GM19395 (cell line): ENCODE measurements at regions not wholly inside any gene's neighbourhood (a gene's known extent, or its start where the extent isn't known, plus 50 kb on each side); places are given as distances from the start of the nearest gene placed in this dataset.
"Not testable (repeated sequence)": the region's sequence is repeated elsewhere in the genome, so short reads cannot be mapped to it uniquely, and the experiment has no call there.

Experiments used
- ATAC-seq: cut with Tn5 transposase; IDR thresholded peaks from one replicate; pipeline ENCODE4 v1.9.1; 2021; ENCODE audit warnings: mild to moderate bottlenecking, moderate library complexity; ENCODE audit not compliant: unreplicated experiment

DNA sequence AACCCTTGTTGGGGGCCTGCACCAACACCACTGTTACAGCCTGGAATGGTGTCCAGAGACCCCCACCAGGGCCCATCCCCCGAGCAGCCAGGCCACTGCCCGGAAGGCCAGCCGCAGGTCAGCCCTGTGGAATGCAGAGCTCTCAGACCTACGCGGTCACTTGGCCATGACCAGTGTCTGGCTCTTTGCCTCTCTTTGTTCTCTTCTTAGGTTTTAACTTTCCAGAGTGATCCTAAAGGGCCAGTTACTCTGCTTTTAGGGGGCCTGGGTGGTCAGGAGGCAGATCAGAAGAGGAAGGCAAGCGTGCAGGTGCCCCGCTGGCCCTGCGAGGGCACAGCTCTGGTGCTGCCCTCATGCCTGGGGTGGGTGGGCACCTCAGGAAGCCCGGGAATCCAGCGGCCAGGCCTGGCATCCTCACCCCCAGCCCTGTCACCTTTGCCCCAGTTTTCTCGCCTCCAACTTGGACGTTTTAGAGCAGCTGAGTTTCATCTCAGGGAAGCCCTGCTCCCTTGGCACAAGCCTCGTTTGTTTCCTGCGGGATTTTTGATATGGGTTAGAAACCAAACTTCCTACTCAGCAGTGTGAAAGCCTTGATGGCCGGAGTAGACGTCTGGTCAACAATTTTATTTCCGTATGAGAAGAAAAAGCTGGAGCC lies 62.5 kb upstream of the CHST15 start:
- no peak for ATAC-seq

DNA sequence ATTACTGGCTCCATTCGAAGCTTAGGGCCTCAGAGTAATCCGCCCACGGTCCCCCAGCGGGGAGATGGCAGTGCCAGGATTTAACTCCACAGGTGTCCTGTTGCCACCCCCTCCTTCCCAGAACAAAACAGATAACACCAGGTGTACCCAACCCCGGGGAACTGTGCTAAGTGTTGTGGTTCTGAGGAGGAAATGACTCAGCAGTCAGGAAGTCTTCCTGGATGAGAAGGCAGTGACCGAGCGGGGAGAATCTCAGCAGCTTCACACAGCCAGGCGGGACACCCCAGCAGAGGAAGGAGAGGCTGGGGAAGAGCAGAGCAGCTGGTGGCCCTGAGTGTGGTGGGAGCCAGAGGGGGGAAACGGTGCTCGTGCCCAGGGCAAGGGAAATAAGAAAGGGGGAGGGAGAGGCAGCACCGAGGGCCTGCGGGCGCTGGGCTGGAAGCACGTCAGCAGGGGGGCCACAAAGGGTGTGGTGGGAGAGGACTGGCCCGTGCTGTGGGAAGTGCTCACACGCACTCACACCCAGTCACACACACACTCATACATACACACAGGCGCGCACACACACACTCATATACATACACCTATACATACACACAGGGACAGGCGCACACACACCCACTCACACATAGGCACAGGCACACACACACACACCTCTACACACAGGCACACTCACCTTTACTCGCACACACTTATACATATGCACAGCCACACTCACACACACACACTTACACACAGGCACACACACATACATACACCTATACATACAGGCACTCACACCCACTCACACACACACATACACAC lies 59.8 kb upstream of the CHST15 start:
- ATAC-seq, result peak; percentile 87

DNA sequence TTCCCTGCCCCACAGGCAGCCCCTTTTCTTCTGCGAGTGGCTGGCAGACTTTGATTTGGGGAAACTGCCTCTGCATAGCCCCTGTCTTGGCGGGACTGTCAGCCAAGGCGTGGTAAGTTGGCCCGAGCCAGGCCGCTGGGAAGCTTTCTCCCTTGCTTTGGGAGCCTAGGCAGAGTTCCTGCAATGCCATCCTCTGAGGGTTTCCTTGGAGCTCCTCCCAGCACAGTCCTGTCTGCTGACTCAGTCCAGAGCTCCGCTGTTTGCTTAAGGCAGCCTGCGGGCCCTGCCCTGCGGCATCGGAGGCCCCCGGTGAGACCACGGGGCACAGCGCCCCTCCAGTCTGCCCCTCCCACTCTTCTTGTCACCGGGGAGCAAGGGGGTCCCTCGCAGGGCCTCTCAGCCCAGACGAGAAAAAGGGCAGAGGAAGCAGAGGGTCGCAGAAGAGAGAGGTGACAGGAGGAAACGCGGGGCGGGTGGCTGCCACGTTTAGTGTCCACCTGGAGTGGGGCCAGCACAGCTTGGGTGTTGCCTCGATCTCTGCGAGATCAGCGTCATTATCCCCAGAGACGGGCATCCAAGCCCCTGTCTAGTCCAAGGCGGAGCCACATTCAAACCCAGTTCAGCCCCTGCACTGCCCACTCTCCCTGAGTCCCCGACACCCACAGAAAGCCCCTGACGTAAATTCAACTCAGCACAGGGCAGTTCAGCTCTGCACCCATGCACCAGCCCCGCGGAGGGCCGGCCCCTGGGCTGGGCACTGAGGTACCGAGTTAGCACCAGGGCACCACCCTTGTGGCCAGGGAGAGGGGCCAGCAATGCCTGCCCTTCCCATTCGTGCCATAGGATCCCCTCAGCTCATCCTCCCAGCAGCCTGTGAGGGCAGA lies 59.0 kb upstream of the CHST15 start:
- ATAC-seq, result peak; percentile 40

DNA sequence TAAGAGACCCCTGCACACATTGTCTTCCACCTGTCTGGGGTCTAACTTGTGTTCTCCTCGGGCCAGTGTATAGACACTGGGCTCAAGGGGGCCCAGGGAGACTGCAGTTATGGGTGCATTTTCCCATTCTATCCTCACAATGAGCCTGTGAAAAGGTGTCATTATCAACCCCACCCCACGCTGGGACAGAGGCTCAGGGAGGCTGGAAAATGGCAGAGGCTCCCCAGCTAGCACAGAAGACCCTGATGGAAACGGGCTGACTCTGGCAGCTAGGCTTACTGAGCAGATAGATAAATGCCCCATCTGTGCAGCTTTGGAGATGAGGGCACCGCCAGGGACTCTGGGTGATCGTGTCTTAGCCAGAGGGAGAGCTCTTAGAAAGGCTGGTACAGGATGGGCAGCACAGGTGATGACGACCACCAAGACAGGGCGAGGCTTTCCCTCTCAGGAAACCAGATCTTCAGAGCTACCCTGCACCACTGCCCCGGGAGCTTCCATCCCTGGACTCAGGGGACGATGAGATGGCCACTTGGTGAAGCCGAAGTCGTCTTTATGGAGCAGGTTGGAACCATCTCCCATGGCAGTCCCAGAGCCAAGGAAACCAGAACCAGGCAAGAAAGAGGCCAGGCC lies 58.2 kb upstream of the CHST15 start:
- ATAC-seq, result no peak

DNA sequence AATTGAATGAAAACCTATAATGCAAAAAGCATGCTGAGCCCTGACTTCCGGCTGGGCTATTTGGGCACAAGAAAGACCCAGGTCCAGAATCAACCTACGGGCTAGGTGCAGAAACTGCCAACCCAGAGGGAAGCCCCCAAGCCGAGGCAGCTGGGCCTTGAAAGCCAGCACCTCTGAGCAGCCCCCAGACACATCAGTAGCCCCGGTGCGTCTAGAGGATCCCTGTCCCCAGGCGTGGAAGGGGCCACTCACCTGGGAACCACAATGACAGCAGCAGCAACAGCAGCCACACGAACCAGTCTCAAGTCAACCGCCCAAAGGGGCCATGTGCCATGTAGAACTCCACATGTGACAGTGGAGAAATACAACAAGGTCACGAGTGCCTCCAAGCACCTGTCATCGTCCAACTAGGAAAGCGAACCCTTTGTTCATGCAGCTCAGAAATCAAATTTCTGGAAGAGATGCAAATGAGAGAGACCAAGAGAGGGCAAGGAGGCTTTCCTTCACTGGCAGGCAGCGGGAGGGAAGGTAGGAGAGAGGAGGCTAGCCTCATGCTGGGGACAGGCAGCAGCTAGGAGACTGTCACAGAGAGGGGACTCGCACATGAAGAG lies 57.5 kb upstream of the CHST15 start:
- no peak for ATAC-seq

DNA sequence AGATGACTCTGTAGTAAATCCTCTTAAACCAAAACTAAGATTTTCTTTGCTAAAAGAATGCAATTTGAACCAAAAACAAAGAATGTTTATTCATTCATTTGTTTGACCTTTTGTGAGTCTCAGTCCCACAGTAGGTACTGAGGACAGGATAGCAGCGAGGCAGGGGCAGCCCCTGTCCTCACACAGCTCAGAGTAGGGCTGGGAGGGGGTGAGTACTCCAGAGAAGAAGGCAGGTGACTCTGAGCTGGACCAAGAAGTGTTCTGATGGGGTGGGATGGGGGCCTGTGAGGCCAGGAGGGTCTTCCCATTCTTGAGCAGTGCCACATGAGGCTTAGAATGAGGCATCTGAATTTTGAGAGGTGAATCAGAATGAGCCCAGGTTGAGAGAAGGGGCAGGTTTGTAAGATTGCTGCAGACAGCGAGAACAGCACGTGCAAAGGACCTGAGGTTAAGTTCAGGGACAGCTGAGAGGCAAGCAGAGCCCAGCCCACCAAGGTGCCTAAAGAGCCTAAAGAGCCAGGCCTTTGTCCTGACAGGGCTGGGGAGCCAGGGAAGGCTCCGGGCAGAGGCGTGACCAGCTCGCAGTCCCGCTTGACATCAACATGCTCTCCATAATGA lies 56.9 kb upstream of the CHST15 start:
- ATAC-seq, result no peak

DNA sequence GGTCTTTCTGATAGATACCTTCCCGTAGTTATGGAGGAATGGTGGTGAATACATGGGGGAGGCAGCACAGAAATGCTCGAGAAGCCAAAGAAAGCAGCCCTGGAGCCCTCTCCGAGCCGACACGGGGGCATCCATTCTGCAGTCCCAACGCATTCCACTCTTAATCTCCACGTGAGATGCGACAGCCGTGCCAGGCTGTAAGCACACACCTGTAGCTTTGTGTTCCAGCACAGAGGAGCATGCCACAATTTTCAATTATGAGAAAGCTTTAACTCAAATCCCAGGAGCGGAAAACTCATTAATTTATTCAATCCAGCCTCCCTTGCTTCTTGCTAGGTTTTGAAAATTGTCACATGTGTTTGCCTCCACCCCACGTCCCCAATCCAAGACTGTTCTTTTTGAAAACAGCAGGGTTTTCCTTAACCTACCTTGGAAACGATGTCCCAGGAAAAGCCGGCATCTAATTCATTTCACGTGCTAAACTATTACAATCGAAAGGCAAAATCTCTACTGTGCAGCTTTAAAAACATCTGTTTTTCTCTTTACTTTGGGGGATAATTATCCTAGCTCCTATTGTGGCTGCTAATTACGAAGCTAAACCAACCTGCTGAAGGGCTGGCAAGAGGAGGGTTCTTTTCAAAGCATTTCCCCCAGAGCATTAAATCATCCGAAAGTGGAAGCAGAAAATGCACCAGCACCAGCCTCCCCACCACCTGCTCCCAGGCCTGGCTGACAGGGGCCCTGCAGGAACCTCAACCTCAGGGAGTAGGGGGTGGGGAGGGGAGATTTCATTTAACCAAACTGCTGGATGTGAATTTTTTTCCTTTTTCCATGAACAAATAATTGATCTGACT lies 56.0 kb upstream of the CHST15 start:
- no peak for ATAC-seq

DNA sequence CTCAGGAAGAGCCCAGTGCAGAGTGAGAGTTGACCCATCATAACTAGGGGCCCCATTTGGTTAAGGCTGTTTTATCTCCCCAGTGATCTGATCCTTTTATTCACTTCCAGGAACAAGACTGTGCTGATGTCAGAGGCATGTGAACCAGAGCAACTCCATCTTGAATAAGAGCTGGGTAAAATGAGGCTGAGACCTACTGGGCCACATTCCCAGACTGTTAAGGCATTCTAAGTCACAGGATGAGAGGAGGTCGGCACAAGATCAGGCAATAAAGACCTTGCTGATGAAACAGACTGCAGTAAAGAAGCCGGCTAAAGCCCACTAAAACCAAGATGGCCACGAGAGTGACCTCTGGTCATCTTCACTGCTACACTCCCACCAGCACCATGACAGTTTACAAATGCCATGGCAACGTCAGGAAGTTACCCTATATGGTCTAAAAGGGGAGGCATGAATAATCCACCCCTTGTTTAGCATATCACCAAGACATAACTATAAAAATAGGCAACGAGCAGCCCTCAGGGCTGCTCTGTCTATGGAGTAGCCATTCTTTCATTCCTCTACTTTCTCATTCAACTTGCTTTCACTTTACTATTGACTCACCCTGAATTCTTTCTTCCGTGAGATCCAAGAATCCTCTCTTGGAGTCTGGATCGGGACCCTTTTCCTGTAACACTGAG lies 55.3 kb upstream of the CHST15 start:
- not testable (repeated sequence) for ATAC-seq

DNA sequence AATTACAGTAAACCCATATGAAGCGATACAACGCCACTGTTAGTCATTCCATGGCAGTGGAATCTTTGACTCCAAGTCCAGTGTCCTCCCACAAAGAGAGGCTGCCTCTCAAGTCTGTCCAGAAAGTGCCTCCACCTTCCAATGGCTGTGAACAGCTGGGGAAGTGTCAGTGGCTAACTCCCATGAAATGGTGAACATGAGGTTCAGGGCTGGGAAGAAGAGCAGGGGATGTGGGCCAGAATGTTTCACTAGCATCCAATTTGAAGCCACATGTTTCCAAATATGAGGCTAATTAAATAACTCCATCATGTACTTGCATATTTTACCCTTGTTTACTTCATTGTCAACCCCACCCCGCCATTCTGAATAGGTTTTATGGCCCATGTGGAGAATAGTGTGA lies 53.1 kb upstream of the CHST15 start:
- no peak for ATAC-seq

DNA sequence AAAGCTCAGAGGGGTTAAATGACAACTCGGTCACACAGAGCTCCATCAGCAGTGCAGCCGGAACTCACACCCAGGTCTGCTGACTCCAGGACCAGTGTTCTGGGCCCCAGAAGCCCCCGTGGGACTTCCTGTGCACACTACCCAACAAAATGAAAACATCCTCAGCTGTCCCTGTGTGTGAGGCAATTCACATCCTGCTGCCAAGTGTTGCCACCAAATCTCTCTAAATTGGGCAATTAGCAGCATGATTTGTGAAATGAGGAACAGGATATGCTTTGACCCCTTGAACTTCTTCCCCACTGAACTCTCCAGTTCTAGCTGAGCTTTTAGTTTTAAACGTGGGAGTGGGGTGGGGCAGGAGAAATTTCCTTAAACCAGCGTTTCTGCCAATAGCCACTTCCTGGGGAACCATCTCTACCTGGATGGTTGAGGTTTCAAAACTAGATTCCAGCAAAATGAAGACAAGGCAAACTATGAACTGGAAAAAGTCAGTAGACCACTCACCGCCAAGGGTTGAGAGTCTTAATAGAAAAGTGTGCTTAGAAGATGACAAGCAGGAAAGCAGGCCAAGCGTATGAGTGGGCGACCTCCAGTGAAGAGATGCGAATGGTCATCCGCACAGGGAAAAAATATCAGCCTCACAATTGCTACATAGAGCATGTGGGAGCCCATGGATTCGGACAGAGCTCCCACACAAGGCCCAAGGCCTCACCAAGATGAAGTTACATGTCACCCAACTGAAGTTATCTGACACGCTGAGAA lies 51.9 kb upstream of the CHST15 start:
- no peak for ATAC-seq

DNA sequence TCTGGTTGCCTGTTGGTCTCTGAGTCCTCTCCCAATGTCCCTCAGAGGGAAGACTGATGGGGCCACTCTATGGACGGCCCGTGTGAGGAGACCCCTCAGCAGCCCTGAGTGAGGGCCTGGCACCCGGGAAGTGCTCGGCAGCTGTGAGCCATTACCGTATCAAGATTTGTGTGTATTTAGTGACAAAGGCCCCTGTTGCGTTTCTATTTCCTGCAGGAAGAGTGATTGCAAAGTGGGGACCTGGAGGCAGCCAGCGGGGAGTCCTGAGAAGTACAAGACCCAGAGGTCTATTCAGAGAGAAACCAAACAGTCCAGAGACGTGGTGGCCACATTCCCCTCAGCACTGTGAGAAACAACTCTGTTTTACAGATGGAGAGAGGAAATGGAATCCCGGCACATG lies 51.1 kb upstream of the CHST15 start:
- ATAC-seq, result no peak

DNA sequence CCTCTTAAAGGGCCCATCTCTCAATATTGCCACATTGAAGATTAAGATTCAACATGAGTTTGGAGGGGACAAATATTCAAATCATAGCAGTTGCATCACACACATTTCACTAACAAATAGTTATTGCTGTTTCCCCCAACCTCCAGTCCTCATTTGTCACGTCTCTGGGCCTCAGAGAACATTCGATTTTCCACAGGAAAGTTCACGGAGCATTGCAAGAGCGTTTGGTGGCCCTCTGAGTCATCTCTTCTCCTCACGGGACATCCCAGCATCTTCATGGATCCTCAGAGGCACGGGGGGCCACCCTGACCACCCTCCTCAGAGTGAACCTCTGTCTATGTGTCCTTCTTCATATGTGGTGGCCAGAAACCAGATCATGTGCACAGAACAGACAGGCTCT lies 50.3 kb upstream of the CHST15 start:
- no peak for ATAC-seq
